Caco-2 (cell line): ENCODE measurements at regions not wholly inside any gene's neighbourhood (a gene's known extent, or its start where the extent isn't known, plus 50 kb on each side); places are given as distances from the start of the nearest gene placed in this dataset.

Source experiments
- BruUV-seq: library from RNA; stranded (reverse); fragments of 400-500 nt; replicated peaks from 2 replicates; lab custom pipeline; 2021; lab: Mats Ljungman, UMichigan
- CTCF ChIA-PET: fragments of 300-600 bp; sonication (Branson Sonifier 250); formaldehyde crosslinking; loops from one replicate; lab custom pipeline; 2022; ENCODE audit warnings: antibody characterized with exemption; lab: Charles Lee
- POLR2A ChIA-PET: fragments of 300-600 bp; sonication (Branson Sonifier 250); formaldehyde crosslinking; loops from one replicate; lab custom pipeline; 2022; ENCODE audit warnings: antibody characterized with exemption; lab: Charles Lee
- DNase-seq, 2 experiments: peaks; one replicate each; pipeline versions ENCODE4 v3.0.0 to v3.0.0-alpha.2; 2020 to 2022
- H3K27me3 ChIP-seq: replicated peaks from 2 replicates; pipeline ENCODE4 v1.6.0; 2011; ENCODE audit warnings: low read length; ENCODE audit not compliant: control insufficient read depth, insufficient read depth
- H3K36me3 ChIP-seq: 2 replicates; pipeline ENCODE4 v1.5.1; 2011; ENCODE audit warnings: low read length; ENCODE audit not compliant: control insufficient read depth, insufficient read depth
- H3K4me1 ChIP-seq: fragments of 250-450 bp; sonication (Bioruptor Pico); 2 replicates; pipeline ENCODE4 v1.5.1; 2020; ENCODE audit warnings: mild to moderate bottlenecking
- H3K4me3 ChIP-seq: 2 replicates; pipeline ENCODE4 v1.5.1; 2011; ENCODE audit warnings: low read depth, mild to moderate bottlenecking, control low read depth, low read length
- H3K9me3 ChIP-seq: fragments of 250-450 bp; sonication (Bioruptor Pico); 2 replicates; pipeline ENCODE4 v1.5.1; 2020; ENCODE audit warnings: mild to moderate bottlenecking, moderate library complexity
- H3K27ac Mint-ChIP-seq: one replicate; pipeline ENCODE4 v1.8.0; 2022; ENCODE audit warnings: mixed read lengths; ENCODE audit not compliant: unreplicated experiment
- H3K27me3 Mint-ChIP-seq: one replicate; pipeline ENCODE4 v1.8.0; 2022; ENCODE audit warnings: mixed read lengths; ENCODE audit not compliant: insufficient read depth, unreplicated experiment
- H3K36me3 Mint-ChIP-seq: one replicate; pipeline ENCODE4 v1.8.0; 2022; ENCODE audit warnings: mild to moderate bottlenecking, mixed read lengths; ENCODE audit not compliant: insufficient read depth, unreplicated experiment
- H3K4me1 Mint-ChIP-seq: one replicate; pipeline ENCODE4 v1.8.0; 2022; ENCODE audit warnings: low read depth, mixed read lengths; ENCODE audit not compliant: unreplicated experiment
- H3K4me3 Mint-ChIP-seq: one replicate; pipeline ENCODE4 v1.8.0; 2022; ENCODE audit warnings: mild to moderate bottlenecking, moderate library complexity, mixed read lengths; ENCODE audit not compliant: unreplicated experiment
- H3K9me3 Mint-ChIP-seq: one replicate; pipeline ENCODE4 v1.8.0; 2022; ENCODE audit warnings: mixed read lengths; ENCODE audit not compliant: unreplicated experiment
- intact Hi-C: fragments of 100-400 bp; cut with micrococcal nuclease; formaldehyde crosslinking; loops from one replicate; pipeline ENCODE4 v1.10.0; 2022; ENCODE audit not compliant: unreplicated experiment
- TF ChIP-seq, protein P1 (sequence below), 2 experiments: fragments of 200-600 bp in 1 of 2; IDR thresholded peaks; 1 replicate in 1 of 2; 2 replicates in 1 of 2; pipeline versions ENCODE4 v1.5.1 to v1.8.0; 2011 to 2022; ENCODE audit warnings: antibody characterized with exemption in 1 of 2, control low read depth in 1 of 2, inconsistent platforms in 1 of 2, low read depth in 1 of 2, low read length in 1 of 2, mild to moderate bottlenecking in 1 of 2, moderate library complexity in 1 of 2; ENCODE audit not compliant: insufficient read depth in 1 of 2, severe bottlenecking in 1 of 2, unreplicated experiment in 1 of 2

DNA sequence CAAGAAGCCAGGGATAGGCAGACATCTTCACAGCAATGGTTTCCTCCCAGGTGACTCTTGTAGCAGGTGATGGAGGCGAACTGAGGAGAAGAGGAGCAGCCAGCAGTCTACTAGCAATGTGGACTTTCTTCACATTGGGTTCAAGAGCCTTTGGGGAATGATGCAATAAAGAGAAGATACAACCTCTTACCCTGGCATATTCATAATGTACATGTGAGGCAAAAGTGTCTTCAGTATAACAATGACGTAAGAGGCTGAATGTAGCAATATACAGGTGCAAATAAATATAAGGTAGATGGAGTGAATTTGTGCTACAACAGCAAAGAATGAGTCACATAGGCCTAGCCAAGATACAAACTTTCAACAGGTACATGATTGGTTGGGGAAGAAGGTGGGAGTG is 70.9 kb upstream of the SOX9 start:
- no peaks in the 10 kb centered on the region for H3K9me3 ChIP-seq
- CTCF ChIA-PET: no interaction called here
- H3K36me3 Mint-ChIP-seq: no peaks in the 10 kb centered on the region
- TF ChIP-seq, protein P1, sequence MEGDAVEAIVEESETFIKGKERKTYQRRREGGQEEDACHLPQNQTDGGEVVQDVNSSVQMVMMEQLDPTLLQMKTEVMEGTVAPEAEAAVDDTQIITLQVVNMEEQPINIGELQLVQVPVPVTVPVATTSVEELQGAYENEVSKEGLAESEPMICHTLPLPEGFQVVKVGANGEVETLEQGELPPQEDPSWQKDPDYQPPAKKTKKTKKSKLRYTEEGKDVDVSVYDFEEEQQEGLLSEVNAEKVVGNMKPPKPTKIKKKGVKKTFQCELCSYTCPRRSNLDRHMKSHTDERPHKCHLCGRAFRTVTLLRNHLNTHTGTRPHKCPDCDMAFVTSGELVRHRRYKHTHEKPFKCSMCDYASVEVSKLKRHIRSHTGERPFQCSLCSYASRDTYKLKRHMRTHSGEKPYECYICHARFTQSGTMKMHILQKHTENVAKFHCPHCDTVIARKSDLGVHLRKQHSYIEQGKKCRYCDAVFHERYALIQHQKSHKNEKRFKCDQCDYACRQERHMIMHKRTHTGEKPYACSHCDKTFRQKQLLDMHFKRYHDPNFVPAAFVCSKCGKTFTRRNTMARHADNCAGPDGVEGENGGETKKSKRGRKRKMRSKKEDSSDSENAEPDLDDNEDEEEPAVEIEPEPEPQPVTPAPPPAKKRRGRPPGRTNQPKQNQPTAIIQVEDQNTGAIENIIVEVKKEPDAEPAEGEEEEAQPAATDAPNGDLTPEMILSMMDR (IDR thresholded peaks at IDR 0.05; ENCODE audit: insufficient read depth in 1 of 2, low read depth in 1 of 2, low read length in 1 of 2, severe bottlenecking in 1 of 2, unreplicated experiment in 1 of 2): no peak
- H3K4me1 Mint-ChIP-seq: no peaks in the 10 kb centered on the region
- no peaks in the 10 kb centered on the region; the same call in none of the 2 replicates for H3K27me3 ChIP-seq
- intact Hi-C loops: no loop called here
- no TSS peak for BruUV-seq
- no peak for DNase-seq
- no peaks in the 10 kb centered on the region for H3K4me1 ChIP-seq
- H3K4me3 Mint-ChIP-seq: no peak overlapping the region
- H3K36me3 ChIP-seq: no peaks in the 10 kb centered on the region
- no peaks in the 10 kb centered on the region for H3K9me3 Mint-ChIP-seq
- POLR2A ChIA-PET: no interaction called here
- H3K27ac Mint-ChIP-seq: no peak overlapping the region
- no peak overlapping the region for H3K4me3 ChIP-seq
- H3K27me3 Mint-ChIP-seq: peaks cover 11% of the 10 kb centered on the region

DNA sequence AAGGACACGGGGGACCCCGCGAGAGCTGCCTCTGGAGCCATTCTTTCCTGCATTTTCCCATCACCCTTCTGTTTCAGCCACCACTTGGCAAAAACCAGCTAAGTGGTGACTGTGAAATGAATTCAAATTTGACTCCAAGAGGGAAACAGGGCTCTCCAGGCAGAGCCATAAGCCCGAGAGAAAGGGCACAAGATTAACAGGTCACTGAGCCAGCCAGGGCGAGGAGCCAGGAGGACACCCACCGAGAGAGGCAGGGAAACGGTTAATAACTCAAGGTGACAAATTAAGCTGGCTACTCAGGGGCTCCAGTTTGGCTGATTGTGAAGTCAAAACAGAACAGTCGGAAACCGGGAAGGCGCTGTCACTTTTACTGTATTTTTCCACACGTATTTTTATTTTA is 67.8 kb upstream of the SOX9 start:
- Mint-ChIP-seq H3K9me3 (no peaks in the 10 kb centered on the region), H3K4me1 (no peaks in the 10 kb centered on the region), H3K27ac (no peak overlapping the region), H3K36me3 (no peaks in the 10 kb centered on the region), H3K4me3 (no peak overlapping the region), H3K27me3 (peaks cover 3% of the 10 kb centered on the region)
- Histone ChIP-seq H3K27me3 (no peaks in the 10 kb centered on the region; the same call in 1 of the 2 replicates), H3K9me3 (no peaks in the 10 kb centered on the region), H3K36me3 (no peaks in the 10 kb centered on the region), H3K4me3 (no peak overlapping the region), H3K4me1 (no peaks in the 10 kb centered on the region)
- intact Hi-C loops: no loop called here
- BruUV-seq: no TSS peak
- ChIA-PET POLR2A (no interaction called here), CTCF (no interaction called here)
- no peak for DNase-seq
- TF ChIP-seq, protein P1 (IDR thresholded peaks at IDR 0.05; ENCODE audit: insufficient read depth in 1 of 2, low read depth in 1 of 2, low read length in 1 of 2, severe bottlenecking in 1 of 2, unreplicated experiment in 1 of 2): no peak

- H3K9me3 ChIP-seq: no peaks in the 10 kb centered on the region
- H3K4me1 Mint-ChIP-seq: no peaks in the 10 kb centered on the region
- no peak overlapping the region for H3K4me3 Mint-ChIP-seq
- H3K36me3 ChIP-seq: no peaks in the 10 kb centered on the region
- H3K36me3 Mint-ChIP-seq: no peaks in the 10 kb centered on the region
- no peak overlapping the region for H3K4me3 ChIP-seq
- no peaks in the 10 kb centered on the region; the same call in 1 of the 2 replicates for H3K27me3 ChIP-seq
- H3K27ac Mint-ChIP-seq: no peak overlapping the region
- TF ChIP-seq, protein P1 (IDR thresholded peaks at IDR 0.05; ENCODE audit: insufficient read depth in 1 of 2, low read depth in 1 of 2, low read length in 1 of 2, severe bottlenecking in 1 of 2, unreplicated experiment in 1 of 2): no peak
- BruUV-seq: no TSS peak
- intact Hi-C loops: no loop called here
- DNase-seq: peak in 1 of 2 experiments; percentile 32
- POLR2A ChIA-PET: no interaction called here
- no peaks in the 10 kb centered on the region for H3K9me3 Mint-ChIP-seq
- H3K4me1 ChIP-seq: no peaks in the 10 kb centered on the region
- H3K27me3 Mint-ChIP-seq: peaks cover 3% of the 10 kb centered on the region
- CTCF ChIA-PET: no interaction called here
Observed at GRCh38 chr17:72053449-72053848, 67.4 kb upstream of the SOX9 start.
